Activated T-cell treated with anti-CD3 and anti-CD28 coated beads, Interleukin-2, amount 50 U/mL, for 24 hours (primary cell): ENCODE measurements at regions not wholly inside any gene's neighbourhood (a gene's known extent, or its start where the extent isn't known, plus 50 kb on each side); places are given as distances from the start of the nearest gene placed in this dataset.

Source experiments
- DNase-seq: peaks from one replicate; pipeline ENCODE4 v3.0.0-alpha.2; 2020
- H3K27ac Mint-ChIP-seq: 2 replicates; pipeline ENCODE4 v1.8.0; 2020; ENCODE audit warnings: mild to moderate bottlenecking, mixed read lengths
- H3K27me3 Mint-ChIP-seq: 2 replicates; pipeline ENCODE4 v1.8.0; 2020; ENCODE audit warnings: mixed read lengths
- H3K36me3 Mint-ChIP-seq: 2 replicates; pipeline ENCODE4 v1.8.0; 2020; ENCODE audit warnings: low read depth, mixed read lengths
- H3K4me1 Mint-ChIP-seq: 2 replicates; pipeline ENCODE4 v1.8.0; 2020; ENCODE audit warnings: low read depth, mixed read lengths
- H3K4me3 Mint-ChIP-seq: 2 replicates; pipeline ENCODE4 v1.8.0; 2020; ENCODE audit warnings: mild to moderate bottlenecking, moderate library complexity, mixed read lengths
- H3K9me3 Mint-ChIP-seq: 2 replicates; pipeline ENCODE4 v1.8.0; 2020; ENCODE audit warnings: mixed read lengths

DNA sequence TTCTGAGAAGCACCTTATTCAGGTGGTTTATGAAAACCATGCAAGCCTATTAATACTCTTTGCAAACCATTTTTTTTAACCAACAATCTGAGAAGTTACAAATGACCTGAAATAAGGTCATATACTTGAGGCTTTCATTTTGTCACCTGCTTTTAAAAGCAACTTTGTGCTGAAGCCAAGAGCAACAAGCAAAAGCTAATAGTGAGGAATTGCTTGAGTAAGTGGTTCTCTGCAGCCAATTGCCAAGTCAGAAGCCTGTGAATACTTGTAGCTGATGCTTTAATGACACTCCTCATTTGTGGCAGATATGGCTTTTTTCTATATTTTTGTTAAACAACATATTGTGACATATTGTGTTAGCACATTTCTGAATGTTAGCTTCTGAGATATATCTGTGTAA lies 126.7 kb upstream of the ZNF608 start:
- Mint-ChIP-seq H3K27ac (no peak overlapping the region), H3K4me1 (no peaks in the 10 kb centered on the region), H3K27me3 (no peaks in the 10 kb centered on the region), H3K36me3 (no peaks in the 10 kb centered on the region), H3K4me3 (no peak overlapping the region), H3K9me3 (no peaks in the 10 kb centered on the region)
- no peak for DNase-seq

DNA sequence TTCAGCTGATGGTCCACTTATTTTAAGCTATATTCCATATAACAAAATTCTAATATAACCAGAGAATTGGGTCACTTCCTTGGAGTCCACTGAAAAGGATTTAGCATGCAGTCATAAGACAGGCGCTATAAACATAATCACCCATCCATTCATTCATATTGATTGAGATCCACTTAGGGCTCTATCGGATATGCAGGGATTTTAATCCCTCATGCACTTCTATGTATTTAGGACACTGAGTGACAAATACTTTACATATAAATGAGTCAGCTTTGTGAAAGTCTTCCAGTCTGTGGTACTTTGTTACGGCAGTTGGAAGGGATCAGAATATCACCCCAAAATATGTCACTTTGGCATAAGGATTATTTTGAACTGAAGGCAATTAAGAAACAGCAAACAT lies 127.3 kb upstream of the ZNF608 start:
- Mint-ChIP-seq H3K4me3 (no peak overlapping the region), H3K4me1 (no peaks in the 10 kb centered on the region), H3K27ac (no peak overlapping the region), H3K9me3 (no peaks in the 10 kb centered on the region), H3K36me3 (no peaks in the 10 kb centered on the region), H3K27me3 (no peaks in the 10 kb centered on the region)
- DNase-seq = no peak

DNA sequence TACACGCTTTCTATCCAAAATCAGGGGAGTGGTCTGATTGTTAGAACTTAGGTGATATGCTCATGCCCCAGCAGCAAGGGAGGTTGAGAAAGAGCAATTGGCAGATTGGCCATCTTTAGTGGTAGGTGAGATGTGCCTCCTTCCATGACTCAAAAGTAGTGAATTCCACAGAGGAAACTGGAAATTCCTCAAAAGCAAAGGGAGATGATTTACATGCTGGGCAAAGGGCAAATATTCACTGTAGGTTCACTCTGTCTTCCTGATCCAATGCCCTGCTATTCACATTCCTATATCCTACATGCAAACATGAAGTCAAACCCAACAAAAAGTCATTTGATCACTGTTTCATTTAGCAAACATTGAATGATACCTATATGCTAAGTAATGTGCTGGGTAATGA lies 130.1 kb upstream of the ZNF608 start:
- Mint-ChIP-seq H3K36me3 (no peaks in the 10 kb centered on the region), H3K4me3 (no peak overlapping the region), H3K27ac (no peak overlapping the region), H3K4me1 (no peaks in the 10 kb centered on the region), H3K27me3 (no peaks in the 10 kb centered on the region), H3K9me3 (no peaks in the 10 kb centered on the region)
- no peak for DNase-seq

DNA sequence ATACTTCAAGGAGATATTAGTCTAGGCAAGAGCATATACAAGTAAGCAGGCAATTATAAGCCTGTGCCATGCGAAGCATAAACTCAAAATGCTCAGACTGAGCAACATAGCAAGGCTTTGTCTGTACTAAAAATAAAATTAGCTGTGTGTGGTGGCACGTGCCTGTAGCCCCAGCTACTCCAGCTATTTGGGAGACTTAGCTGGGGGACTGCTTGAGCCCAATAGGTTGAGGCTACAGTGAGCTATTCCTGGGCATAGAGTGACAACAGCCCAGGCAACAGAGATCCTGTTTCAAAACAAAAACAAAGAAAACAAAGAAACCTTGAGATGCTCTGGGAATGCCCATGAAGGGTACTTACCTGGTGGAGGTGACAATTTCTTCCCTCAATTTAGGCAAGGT lies 130.5 kb upstream of the ZNF608 start:
- no peaks in the 10 kb centered on the region for H3K4me1 Mint-ChIP-seq
- H3K9me3 Mint-ChIP-seq = no peaks in the 10 kb centered on the region
- no peaks in the 10 kb centered on the region for H3K36me3 Mint-ChIP-seq
- no peaks in the 10 kb centered on the region for H3K27me3 Mint-ChIP-seq
- no peak overlapping the region for H3K4me3 Mint-ChIP-seq
- no peak overlapping the region for H3K27ac Mint-ChIP-seq
- DNase-seq = no peak

DNA sequence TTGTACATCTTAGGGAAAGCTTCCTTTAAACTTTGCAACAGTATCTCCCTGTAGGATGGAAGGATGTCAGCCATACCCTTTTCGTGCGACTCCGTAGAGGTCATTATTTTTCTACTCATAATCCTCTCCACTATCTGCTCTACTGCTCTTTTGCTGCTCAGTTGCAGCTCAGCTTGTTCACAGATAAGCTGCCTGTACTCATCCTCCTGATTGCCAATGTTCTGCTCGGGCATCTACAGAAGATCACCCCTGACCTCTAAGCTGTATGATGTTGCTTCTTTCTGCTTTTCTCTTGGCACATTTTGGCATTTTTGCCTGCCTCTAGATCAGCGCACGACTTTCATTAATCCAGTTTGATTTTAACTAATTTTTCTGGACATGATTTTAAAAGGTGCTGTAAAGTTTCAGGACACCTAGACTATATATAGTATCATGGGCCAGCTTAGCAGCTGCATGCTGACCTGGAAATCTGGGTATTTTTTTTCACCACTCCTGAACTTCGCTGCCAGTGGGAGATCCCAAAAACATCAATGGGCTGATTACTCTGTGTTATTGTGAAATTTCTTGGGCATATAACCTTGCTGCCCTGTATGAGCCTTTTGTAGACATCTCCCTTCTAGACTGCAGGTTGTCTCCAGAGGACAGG lies 131.2 kb upstream of the ZNF608 start:
- Mint-ChIP-seq H3K36me3 (no peaks in the 10 kb centered on the region), H3K9me3 (no peaks in the 10 kb centered on the region), H3K4me3 (no peak overlapping the region), H3K27ac (no peak overlapping the region), H3K27me3 (no peaks in the 10 kb centered on the region), H3K4me1 (no peaks in the 10 kb centered on the region)
- DNase-seq = no peak

DNA sequence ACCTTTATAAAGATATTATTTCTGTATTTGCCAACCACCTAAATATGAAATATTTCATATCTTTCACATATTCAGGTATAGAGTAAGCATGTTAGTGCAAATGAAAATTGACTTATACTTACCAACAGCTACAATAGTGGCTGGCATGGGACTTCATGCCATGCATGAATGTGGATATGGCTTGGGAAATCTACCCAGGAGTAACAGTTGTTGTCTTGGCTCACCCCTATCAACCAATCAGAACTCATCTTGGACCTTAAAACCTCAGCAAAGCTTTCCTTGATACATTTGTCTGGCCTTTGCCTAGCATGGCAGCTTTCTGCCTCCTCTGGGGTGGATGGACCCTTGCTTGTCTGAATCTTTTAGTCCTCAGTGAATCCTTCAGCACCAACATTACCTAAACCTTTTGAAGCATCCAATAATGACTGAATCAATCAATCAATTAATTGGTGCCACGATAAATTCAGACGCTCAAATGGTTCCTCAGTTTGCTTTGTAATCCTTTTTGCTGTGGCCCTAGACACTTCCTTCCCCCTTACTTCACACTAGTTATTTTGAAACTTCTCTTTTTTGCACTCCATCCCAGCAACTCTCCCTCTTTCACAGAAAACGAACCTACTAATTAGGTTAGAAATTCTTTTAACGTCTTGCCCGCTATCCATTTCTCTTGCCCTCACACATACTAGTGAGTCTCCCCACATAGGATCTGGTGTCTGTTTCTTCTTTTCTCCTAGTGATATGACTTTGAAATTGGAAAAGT lies 132.3 kb upstream of the ZNF608 start:
- DNase-seq = no peak

DNA sequence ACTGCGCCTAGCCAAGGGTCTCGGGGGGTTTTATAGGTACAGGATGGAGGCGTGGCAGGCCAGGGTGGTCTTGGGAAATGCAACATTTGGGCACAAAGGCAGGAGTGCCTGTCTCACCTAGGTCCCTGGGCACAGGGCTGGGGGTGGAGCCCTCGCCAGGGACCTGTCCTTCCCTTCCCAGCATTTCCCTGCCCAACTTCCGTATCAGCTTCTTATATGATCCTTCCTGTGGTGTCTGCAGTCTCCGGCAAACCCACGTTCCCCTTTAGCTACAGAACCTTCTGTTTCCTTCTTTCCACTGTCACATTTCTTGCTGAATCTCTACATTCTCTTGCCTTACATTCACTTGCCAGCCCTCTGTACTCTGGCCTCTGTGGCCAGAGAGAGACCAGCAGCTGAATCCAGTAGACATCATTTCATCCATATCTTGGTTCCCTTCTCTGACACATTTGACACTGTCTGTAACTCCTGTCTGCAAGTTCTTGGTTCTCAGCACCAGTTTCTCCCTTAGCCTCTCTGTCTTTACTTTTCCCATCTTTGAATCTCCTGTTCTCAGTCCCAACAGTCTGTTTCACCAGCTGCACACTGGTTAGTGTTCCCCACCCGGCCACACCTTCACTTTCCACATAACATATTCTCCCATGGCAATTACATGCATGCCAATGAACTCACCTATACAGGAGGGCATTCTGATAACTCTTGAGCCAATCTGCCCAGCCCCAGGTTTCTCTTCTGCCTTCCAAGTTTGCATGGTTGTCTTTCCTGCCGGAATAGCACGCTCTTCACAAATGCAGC lies 134.7 kb upstream of the ZNF608 start:
- no peak overlapping the region for H3K4me3 Mint-ChIP-seq

More for the DNA sequence above, 132.3 kb upstream of the ZNF608 start:
- Mint-ChIP-seq H3K27ac (no peak overlapping the region), H3K9me3 (no peaks in the 10 kb centered on the region), H3K4me3 (no peak overlapping the region), H3K36me3 (no peaks in the 10 kb centered on the region), H3K4me1 (no peaks in the 10 kb centered on the region), H3K27me3 (no peaks in the 10 kb centered on the region)

DNA sequence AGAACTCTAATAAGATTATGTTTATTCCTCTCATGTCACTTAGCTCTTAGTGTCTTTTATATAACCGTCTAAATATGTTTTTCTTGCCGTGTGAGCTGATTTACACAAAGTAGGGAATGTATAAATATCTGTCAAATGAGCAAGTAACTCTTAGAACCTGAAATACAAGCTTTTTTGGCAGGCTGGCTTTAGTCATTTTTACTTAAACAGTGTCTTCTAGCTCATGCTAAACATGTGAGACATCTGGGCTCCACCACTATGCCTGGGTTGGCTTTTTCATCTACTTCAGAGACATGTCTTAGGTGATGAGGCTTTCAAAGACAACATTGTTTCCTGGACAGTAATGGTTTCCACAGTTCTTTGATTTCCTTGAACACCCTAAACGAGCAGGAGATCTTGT lies 137.2 kb upstream of the ZNF608 start:
- no peak for DNase-seq
- Mint-ChIP-seq H3K36me3 (no peaks in the 10 kb centered on the region), H3K27me3 (no peaks in the 10 kb centered on the region), H3K4me3 (no peak overlapping the region), H3K9me3 (no peaks in the 10 kb centered on the region), H3K27ac (no peak overlapping the region), H3K4me1 (no peaks in the 10 kb centered on the region)

More for the DNA sequence above, 134.7 kb upstream of the ZNF608 start:
- Mint-ChIP-seq H3K36me3 (no peaks in the 10 kb centered on the region), H3K27me3 (no peaks in the 10 kb centered on the region), H3K27ac (no peak overlapping the region), H3K4me1 (no peaks in the 10 kb centered on the region), H3K9me3 (no peaks in the 10 kb centered on the region)
- no peak for DNase-seq

DNA sequence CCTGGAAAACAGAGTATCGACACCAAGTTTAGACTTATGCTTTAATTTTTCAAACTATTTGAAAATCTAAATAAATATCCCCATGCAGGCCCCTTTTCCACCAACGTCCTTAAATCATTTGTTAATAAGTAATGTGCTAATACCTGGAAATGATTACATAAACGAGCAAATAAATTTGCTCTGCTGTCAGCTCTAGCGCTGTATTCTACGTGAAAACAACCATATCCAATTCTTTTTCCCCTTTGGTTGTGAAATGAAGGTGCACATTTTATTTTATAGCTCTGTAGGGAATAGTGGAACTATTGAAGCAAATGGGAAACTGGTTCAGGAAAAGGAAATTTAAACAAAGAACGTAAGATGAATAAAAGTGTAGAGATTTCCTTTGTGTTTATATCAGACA lies 137.7 kb upstream of the ZNF608 start:
- Mint-ChIP-seq H3K27me3 (no peaks in the 10 kb centered on the region), H3K9me3 (no peaks in the 10 kb centered on the region), H3K4me3 (no peak overlapping the region)

DNA sequence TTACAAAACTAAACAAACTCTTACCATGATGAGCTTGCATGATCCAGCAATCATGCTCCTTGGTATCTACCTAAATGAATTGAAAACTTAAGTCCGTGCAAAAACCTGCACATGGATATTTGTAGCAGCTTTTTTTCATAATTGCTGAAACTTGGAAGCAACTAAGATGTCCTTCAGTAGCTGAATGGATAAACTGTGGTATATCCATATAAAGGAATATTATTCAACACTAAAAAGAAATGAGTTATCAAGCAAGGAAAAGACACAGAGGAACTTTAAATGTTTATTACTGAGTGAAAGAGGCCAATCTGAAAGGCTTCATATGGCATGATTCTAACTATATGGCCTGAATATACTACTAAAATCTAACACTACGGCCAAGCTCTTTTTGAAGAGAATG lies 139.1 kb upstream of the ZNF608 start:
- no peak for DNase-seq
- Mint-ChIP-seq H3K4me3 (no peak overlapping the region), H3K36me3 (no peaks in the 10 kb centered on the region), H3K27me3 (no peaks in the 10 kb centered on the region), H3K9me3 (no peaks in the 10 kb centered on the region), H3K4me1 (no peaks in the 10 kb centered on the region), H3K27ac (no peak overlapping the region)

More for the DNA sequence above, 137.7 kb upstream of the ZNF608 start:
- DNase-seq = no peak
- H3K4me1 Mint-ChIP-seq = no peaks in the 10 kb centered on the region
- H3K27ac Mint-ChIP-seq = no peak overlapping the region
- no peaks in the 10 kb centered on the region for H3K36me3 Mint-ChIP-seq

DNA sequence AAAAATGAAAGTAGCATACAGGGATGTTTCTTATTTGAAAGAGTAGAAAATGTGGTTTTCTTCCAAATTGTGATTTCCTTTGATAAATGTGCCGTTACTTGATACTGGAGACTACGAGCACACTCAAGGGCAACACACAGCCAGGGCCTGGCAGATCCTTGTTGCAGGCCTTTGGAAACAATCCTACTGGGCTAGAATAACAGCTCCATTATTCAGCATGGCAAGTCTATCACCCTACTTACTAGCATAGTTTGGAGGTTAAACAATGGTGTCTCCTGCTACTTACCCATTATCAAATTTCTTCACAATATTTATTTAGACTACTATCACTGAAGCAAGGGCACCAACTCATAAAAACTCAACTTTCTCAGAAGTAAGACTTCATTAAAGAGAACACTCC lies 140.8 kb upstream of the ZNF608 start:
- H3K36me3 Mint-ChIP-seq = no peaks in the 10 kb centered on the region
- H3K4me3 Mint-ChIP-seq = no peak overlapping the region
- no peaks in the 10 kb centered on the region for H3K9me3 Mint-ChIP-seq
- H3K27ac Mint-ChIP-seq = no peak overlapping the region
- DNase-seq = no peak
- no peaks in the 10 kb centered on the region for H3K27me3 Mint-ChIP-seq
- no peaks in the 10 kb centered on the region for H3K4me1 Mint-ChIP-seq

DNA sequence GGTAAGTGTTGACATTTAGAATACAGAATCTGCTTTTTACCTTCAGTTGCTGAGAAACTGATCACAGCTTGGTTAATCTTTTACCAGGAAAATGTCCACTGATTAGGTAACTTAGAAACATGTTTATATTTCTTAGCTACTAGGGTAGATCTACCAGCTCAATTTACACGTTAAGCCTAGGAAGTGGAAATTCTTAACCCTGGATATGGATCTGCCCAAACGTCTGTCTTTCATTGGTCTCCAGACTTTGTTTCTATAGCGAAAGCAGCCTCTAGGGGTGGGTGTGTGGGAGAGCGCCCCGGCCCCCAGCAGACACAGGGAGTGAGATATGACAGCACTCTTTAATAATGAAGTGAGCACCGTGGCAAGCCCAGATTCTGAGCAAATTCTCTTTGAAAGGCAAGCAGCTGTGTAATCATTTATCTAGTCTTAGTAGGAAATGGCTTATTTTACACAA lies 141.6 kb upstream of the ZNF608 start:
- no peak overlapping the region for H3K4me3 Mint-ChIP-seq
- peaks cover 3% of the 10 kb centered on the region for H3K9me3 Mint-ChIP-seq
- no peaks in the 10 kb centered on the region for H3K27me3 Mint-ChIP-seq

DNA sequence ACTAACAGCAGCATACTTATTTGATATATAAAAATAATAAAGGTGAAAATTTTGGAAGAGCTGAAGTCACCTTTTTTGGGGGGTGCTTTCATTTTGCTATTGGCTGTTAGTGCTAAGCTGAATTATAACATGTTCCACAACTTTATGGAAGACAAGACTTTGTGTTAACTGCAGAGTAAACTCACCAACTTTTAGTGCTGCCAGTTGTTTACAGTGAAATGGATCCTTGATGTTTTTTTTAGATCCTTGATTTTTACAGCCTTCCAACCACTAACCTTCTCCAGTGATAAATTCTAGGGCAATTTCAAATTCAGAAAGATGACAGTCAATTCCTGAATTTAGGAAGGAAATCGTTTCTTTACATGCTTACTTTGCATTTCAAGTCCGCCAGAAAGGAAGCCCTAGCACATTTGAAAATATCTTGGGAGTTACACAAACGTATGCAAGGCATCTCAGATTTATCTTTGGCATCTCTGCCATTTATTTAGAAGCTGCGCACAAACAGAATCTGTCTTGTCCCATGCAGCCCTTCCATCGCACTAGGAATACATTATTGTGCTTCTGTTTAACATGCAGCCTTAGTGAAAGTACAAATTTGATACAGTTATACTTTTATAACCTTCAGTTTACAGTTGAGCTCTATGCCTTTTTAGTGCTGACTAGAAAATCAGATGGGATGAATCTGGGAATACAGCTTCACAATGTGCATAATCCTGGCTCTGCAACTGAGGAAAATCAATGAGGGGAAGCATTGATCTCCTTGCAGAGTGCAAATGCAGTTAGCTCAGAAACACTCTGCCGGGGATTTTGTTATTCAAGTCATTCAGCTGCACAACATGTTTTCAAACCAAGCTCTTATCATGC lies 142.4 kb upstream of the ZNF608 start:
- Mint-ChIP-seq H3K4me1 (no peaks in the 10 kb centered on the region), H3K9me3 (peaks cover 3% of the 10 kb centered on the region), H3K27ac (no peak overlapping the region), H3K27me3 (no peaks in the 10 kb centered on the region), H3K4me3 (no peak overlapping the region), H3K36me3 (no peaks in the 10 kb centered on the region)
- no peak for DNase-seq

More for the DNA sequence above, 141.6 kb upstream of the ZNF608 start:
- DNase-seq = no peak
- Mint-ChIP-seq H3K4me1 (no peaks in the 10 kb centered on the region), H3K27ac (no peak overlapping the region), H3K36me3 (no peaks in the 10 kb centered on the region)

DNA sequence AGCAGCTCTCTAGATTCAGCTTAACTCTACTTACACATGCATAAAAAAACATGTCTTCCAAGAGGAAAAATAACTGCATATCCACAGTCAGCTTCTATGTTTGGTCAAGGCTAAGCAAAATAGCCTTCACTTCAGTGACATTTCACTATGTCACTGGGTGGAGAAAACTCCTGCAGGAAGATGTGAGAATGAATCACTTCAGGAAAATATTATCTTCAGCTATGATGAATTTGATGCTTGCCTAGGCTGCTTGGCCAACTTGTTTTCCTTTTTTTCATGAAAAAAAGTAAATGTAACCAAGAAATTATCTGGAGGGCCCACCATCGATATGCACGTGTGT lies 143.0 kb upstream of the ZNF608 start:
- Mint-ChIP-seq H3K9me3 (peaks cover 3% of the 10 kb centered on the region), H3K36me3 (no peaks in the 10 kb centered on the region), H3K4me1 (no peaks in the 10 kb centered on the region), H3K27ac (no peak overlapping the region), H3K4me3 (no peak overlapping the region), H3K27me3 (no peaks in the 10 kb centered on the region)
- DNase-seq = no peak
